ENCODE measurements at regions not wholly inside any gene's neighbourhood (a gene's known extent, or its start where the extent isn't known, plus 50 kb on each side); places are given as distances from the start of the nearest gene placed in this dataset.
"Not testable (repeated sequence)": the region's sequence is repeated elsewhere in the genome, so short reads cannot be mapped to it uniquely, and the experiment has no call there.

- H3K9ac ChIP-seq (ENCODE audit: low read length in 5 of 5) = no peak overlapping the region
- H3K27ac ChIP-seq (ENCODE audit: low read depth, low read length) = no peak overlapping the region
- H3K9me3 ChIP-seq (ENCODE audit: control insufficient read depth in 5 of 5, low read length in 5 of 5) = no peaks in the 10 kb centered on the region
- H3K36me3 ChIP-seq (ENCODE audit: control insufficient read depth in 5 of 5, insufficient read depth in 5 of 5, low read length in 5 of 5) = no peaks in the 10 kb centered on the region
- no peaks in the 10 kb centered on the region for H3K27me3 ChIP-seq (ENCODE audit: control insufficient read depth in 5 of 5, insufficient read depth in 4 of 5, low read length in 5 of 5)
- no peak overlapping the region for H3K4me3 ChIP-seq (ENCODE audit: low read depth in 1 of 5, low read length in 5 of 5)
- H3K4me1 ChIP-seq (ENCODE audit: control insufficient read depth in 5 of 5, insufficient read depth in 5 of 5, low read length in 5 of 5) = no peaks in the 10 kb centered on the region
Measured at GRCh38 chr3:156030723-156031122, 89.7 kb upstream of the KCNAB1 start.

- H3K27ac ChIP-seq (ENCODE audit: low read depth, low read length) = no peak overlapping the region
Measured at GRCh38 chr3:156033428-156033827, 87.0 kb upstream of the KCNAB1 start.

GRCh38 chr3:156035158-156035557 is 85.2 kb upstream of the KCNAB1 start:
- Histone ChIP-seq H3K9ac (ENCODE audit: low read length in 5 of 5) (no peak overlapping the region), H3K9me3 (ENCODE audit: control insufficient read depth in 5 of 5, low read length in 5 of 5) (no peaks in the 10 kb centered on the region), H3K27ac (ENCODE audit: low read depth, low read length) (no peak overlapping the region), H3K4me1 (ENCODE audit: control insufficient read depth in 5 of 5, insufficient read depth in 5 of 5, low read length in 5 of 5) (no peaks in the 10 kb centered on the region), H3K4me3 (ENCODE audit: low read depth in 1 of 5, low read length in 5 of 5) (no peak overlapping the region), H3K27me3 (ENCODE audit: control insufficient read depth in 5 of 5, insufficient read depth in 4 of 5, low read length in 5 of 5) (no peaks in the 10 kb centered on the region), H3K36me3 (ENCODE audit: control insufficient read depth in 5 of 5, insufficient read depth in 5 of 5, low read length in 5 of 5) (no peaks in the 10 kb centered on the region)

More at GRCh38 chr3:156033428-156033827, 87.0 kb upstream of the KCNAB1 start:
- no peak overlapping the region for H3K4me3 ChIP-seq (ENCODE audit: low read depth in 1 of 5, low read length in 5 of 5)
- H3K36me3 ChIP-seq (ENCODE audit: control insufficient read depth in 5 of 5, insufficient read depth in 5 of 5, low read length in 5 of 5) = no peaks in the 10 kb centered on the region
- no peaks in the 10 kb centered on the region for H3K27me3 ChIP-seq (ENCODE audit: control insufficient read depth in 5 of 5, insufficient read depth in 4 of 5, low read length in 5 of 5)
- no peak overlapping the region for H3K9ac ChIP-seq (ENCODE audit: low read length in 5 of 5)
- no peaks in the 10 kb centered on the region for H3K4me1 ChIP-seq (ENCODE audit: control insufficient read depth in 5 of 5, insufficient read depth in 5 of 5, low read length in 5 of 5)
- no peaks in the 10 kb centered on the region for H3K9me3 ChIP-seq (ENCODE audit: control insufficient read depth in 5 of 5, low read length in 5 of 5)

DNA sequence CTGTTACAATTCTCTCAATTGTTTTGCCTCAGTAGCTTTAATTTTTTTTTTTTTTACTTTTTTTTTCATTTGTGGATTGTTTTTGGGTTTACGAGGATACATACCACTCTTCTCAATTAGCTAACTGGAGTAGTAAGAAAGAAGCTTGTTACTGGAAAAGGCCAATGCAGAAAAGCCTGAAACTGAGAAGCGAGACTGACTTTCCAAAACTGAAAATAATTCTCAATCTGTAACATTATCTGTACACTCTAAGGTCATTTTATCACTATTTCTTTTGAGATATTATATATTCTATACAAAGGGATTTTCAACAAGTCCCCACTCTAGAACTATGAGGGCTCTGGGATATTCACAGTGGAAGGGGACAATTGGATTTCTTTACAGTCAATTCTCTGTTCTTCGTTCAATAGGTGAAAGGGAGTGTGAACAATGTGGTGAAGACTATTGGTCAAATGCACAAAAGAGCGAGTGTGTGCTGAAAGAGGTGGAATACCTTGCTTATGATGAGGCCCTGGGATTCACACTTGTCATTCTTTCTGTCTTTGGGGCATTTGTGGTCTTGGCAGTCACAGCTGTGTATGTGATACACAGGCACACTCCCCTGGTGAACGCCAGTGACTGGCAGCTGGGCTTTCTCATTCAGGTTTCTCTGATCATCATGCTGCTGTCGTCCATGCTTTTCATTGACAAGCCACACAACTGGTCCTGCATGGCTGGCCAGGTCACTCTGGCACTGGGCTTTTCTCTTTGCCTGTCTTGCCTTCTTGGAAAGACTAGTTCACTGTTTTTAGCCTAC is 83.9 kb upstream of the KCNAB1 start:
- no peak overlapping the region for H3K4me3 ChIP-seq (ENCODE audit: low read depth in 1 of 5, low read length in 5 of 5)
- H3K27me3 ChIP-seq (ENCODE audit: control insufficient read depth in 5 of 5, insufficient read depth in 4 of 5, low read length in 5 of 5) = no peaks in the 10 kb centered on the region
- H3K4me1 ChIP-seq (ENCODE audit: control insufficient read depth in 5 of 5, insufficient read depth in 5 of 5, low read length in 5 of 5) = no peaks in the 10 kb centered on the region
- H3K36me3 ChIP-seq (ENCODE audit: control insufficient read depth in 5 of 5, insufficient read depth in 5 of 5, low read length in 5 of 5) = no peaks in the 10 kb centered on the region
- H3K27ac ChIP-seq (ENCODE audit: low read depth, low read length) = no peak overlapping the region
- H3K9me3 ChIP-seq (ENCODE audit: control insufficient read depth in 5 of 5, low read length in 5 of 5) = no peaks in the 10 kb centered on the region
- H3K9ac ChIP-seq (ENCODE audit: low read length in 5 of 5) = no peak overlapping the region

DNA sequence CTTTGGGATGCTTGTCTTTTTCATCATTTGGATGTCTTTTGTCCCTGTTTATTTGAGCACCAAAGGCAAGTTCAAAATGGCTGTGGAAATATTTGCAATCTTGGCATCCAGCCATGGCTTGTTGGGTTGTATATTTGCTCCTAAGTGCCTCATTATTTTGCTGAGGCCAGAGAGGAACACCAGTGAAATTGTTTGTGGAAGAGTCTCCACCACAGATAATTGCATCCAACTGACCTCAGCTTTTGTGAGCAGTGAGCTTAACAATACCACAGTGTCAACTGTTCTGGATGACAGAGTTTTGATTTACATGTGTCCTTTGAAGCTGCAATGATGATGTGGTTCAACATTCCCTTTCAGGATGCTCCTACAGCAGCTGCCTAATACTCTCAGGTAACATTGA is 83.0 kb upstream of the KCNAB1 start:
- Histone ChIP-seq H3K9me3 (ENCODE audit: control insufficient read depth in 5 of 5, low read length in 5 of 5) (no peaks in the 10 kb centered on the region), H3K4me1 (ENCODE audit: control insufficient read depth in 5 of 5, insufficient read depth in 5 of 5, low read length in 5 of 5) (no peaks in the 10 kb centered on the region), H3K4me3 (ENCODE audit: low read depth in 1 of 5, low read length in 5 of 5) (no peak overlapping the region), H3K9ac (ENCODE audit: low read length in 5 of 5) (no peak overlapping the region), H3K27me3 (ENCODE audit: control insufficient read depth in 5 of 5, insufficient read depth in 4 of 5, low read length in 5 of 5) (no peaks in the 10 kb centered on the region), H3K36me3 (ENCODE audit: control insufficient read depth in 5 of 5, insufficient read depth in 5 of 5, low read length in 5 of 5) (no peaks in the 10 kb centered on the region), H3K27ac (ENCODE audit: low read depth, low read length) (no peak overlapping the region)

DNA sequence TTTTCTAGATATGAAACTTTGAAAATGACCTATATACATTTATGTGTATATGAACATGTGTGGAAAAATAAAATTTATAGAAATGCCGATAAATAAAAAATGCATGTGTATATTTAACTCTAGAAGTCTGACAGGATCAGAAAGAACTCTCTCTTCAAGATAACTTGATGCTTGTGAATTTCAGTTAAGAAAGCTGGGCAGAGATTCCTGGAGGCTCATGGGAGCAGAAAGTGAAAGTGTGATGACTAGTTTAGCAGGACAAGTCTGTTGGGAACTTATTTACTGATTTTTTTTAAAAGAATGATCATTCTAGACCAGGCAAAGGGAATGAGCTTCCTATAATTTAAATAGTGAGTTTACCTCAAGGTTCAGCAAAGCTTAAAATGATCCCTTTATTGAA is 81.5 kb upstream of the KCNAB1 start:
- Histone ChIP-seq H3K36me3 (ENCODE audit: control insufficient read depth in 5 of 5, insufficient read depth in 5 of 5, low read length in 5 of 5) (no peaks in the 10 kb centered on the region), H3K4me1 (ENCODE audit: control insufficient read depth in 5 of 5, insufficient read depth in 5 of 5, low read length in 5 of 5) (no peaks in the 10 kb centered on the region), H3K9me3 (ENCODE audit: control insufficient read depth in 5 of 5, low read length in 5 of 5) (no peaks in the 10 kb centered on the region), H3K27ac (ENCODE audit: low read depth, low read length) (no peak overlapping the region), H3K4me3 (ENCODE audit: low read depth in 1 of 5, low read length in 5 of 5) (no peak overlapping the region), H3K9ac (ENCODE audit: low read length in 5 of 5) (no peak overlapping the region), H3K27me3 (ENCODE audit: control insufficient read depth in 5 of 5, insufficient read depth in 4 of 5, low read length in 5 of 5) (no peaks in the 10 kb centered on the region)

- Histone ChIP-seq H3K27ac (ENCODE audit: low read depth, low read length) (no peak overlapping the region), H3K27me3 (ENCODE audit: control insufficient read depth in 5 of 5, insufficient read depth in 4 of 5, low read length in 5 of 5) (no peaks in the 10 kb centered on the region), H3K36me3 (ENCODE audit: control insufficient read depth in 5 of 5, insufficient read depth in 5 of 5, low read length in 5 of 5) (no peaks in the 10 kb centered on the region), H3K9ac (ENCODE audit: low read length in 5 of 5) (no peak overlapping the region), H3K9me3 (ENCODE audit: control insufficient read depth in 5 of 5, low read length in 5 of 5) (no peaks in the 10 kb centered on the region), H3K4me3 (ENCODE audit: low read depth in 1 of 5, low read length in 5 of 5) (no peak overlapping the region), H3K4me1 (ENCODE audit: control insufficient read depth in 5 of 5, insufficient read depth in 5 of 5, low read length in 5 of 5) (peaks cover 0 to 4% (median 0%) of the 10 kb centered on the region in 5 donors)
Measured at GRCh38 chr3:156040041-156040440, 80.3 kb upstream of the KCNAB1 start.

GRCh38 chr3:156041216-156041841 is 79.0 kb upstream of the KCNAB1 start:
- not testable (repeated sequence) for H3K4me3 ChIP-seq (ENCODE audit: low read depth in 1 of 5, low read length in 5 of 5); H3K9ac ChIP-seq (ENCODE audit: low read length in 5 of 5); H3K9me3 ChIP-seq (ENCODE audit: control insufficient read depth in 5 of 5, low read length in 5 of 5); H3K36me3 ChIP-seq (ENCODE audit: control insufficient read depth in 5 of 5, insufficient read depth in 5 of 5, low read length in 5 of 5); H3K27me3 ChIP-seq (ENCODE audit: control insufficient read depth in 5 of 5, insufficient read depth in 4 of 5, low read length in 5 of 5); H3K4me1 ChIP-seq (ENCODE audit: control insufficient read depth in 5 of 5, insufficient read depth in 5 of 5, low read length in 5 of 5); H3K27ac ChIP-seq (ENCODE audit: low read depth, low read length)

- not testable (repeated sequence) for H3K4me3 ChIP-seq (ENCODE audit: low read depth in 1 of 5, low read length in 5 of 5); H3K27ac ChIP-seq (ENCODE audit: low read depth, low read length); H3K9me3 ChIP-seq (ENCODE audit: control insufficient read depth in 5 of 5, low read length in 5 of 5); H3K4me1 ChIP-seq (ENCODE audit: control insufficient read depth in 5 of 5, insufficient read depth in 5 of 5, low read length in 5 of 5); H3K9ac ChIP-seq (ENCODE audit: low read length in 5 of 5); H3K27me3 ChIP-seq (ENCODE audit: control insufficient read depth in 5 of 5, insufficient read depth in 4 of 5, low read length in 5 of 5); H3K36me3 ChIP-seq (ENCODE audit: control insufficient read depth in 5 of 5, insufficient read depth in 5 of 5, low read length in 5 of 5)
Measured at GRCh38 chr3:156041856-156042255, 78.5 kb upstream of the KCNAB1 start.

- not testable (repeated sequence) for H3K9ac ChIP-seq (ENCODE audit: low read length in 5 of 5); H3K9me3 ChIP-seq (ENCODE audit: control insufficient read depth in 5 of 5, low read length in 5 of 5); H3K27me3 ChIP-seq (ENCODE audit: control insufficient read depth in 5 of 5, insufficient read depth in 4 of 5, low read length in 5 of 5); H3K27ac ChIP-seq (ENCODE audit: low read depth, low read length); H3K4me1 ChIP-seq (ENCODE audit: control insufficient read depth in 5 of 5, insufficient read depth in 5 of 5, low read length in 5 of 5); H3K36me3 ChIP-seq (ENCODE audit: control insufficient read depth in 5 of 5, insufficient read depth in 5 of 5, low read length in 5 of 5)
- peak overlapping the region in 1 of 5 donors; percentile 26 for H3K4me3 ChIP-seq (ENCODE audit: low read depth in 1 of 5, low read length in 5 of 5)
Measured at GRCh38 chr3:156043832-156044633, 76.3 kb upstream of the KCNAB1 start.

Data from subcutaneous abdominal adipose tissue (tissue), 5 donors.